IMR-90 (cell line): ENCODE measurements at regions not wholly inside any gene's neighbourhood (a gene's known extent, or its start where the extent isn't known, plus 50 kb on each side); places are given as distances from the start of the nearest gene placed in this dataset.

Experiments used
- CEBPB ChIP-seq: IDR thresholded peaks from 2 replicates; pipeline ENCODE4 v1.6.1; 2012; ENCODE audit warnings: low read depth, low read length, improper control_type of control experiment
- CHD1 ChIP-seq: IDR thresholded peaks from 2 replicates; pipeline ENCODE4 v1.6.1; 2012; ENCODE audit warnings: low read depth, low read length, improper control_type of control experiment
- CTCF ChIP-seq: conservative IDR thresholded peaks from 2 replicates; pipeline ENCODE4 v1.5.1; 2012; ENCODE audit warnings: mild to moderate bottlenecking, low read depth, low read length, improper control_type of control experiment
- ELK1 ChIP-seq: fragments of 150-350 bp; IDR thresholded peaks from 2 replicates; pipeline ENCODE4 v1.6.1; 2016; ENCODE audit warnings: low read depth, mild to moderate bottlenecking, low read length, moderate library complexity, borderline replicate concordance
- POLR2A ChIP-seq: IDR thresholded peaks from 2 replicates; pipeline ENCODE4 v1.6.1; 2012; ENCODE audit warnings: mild to moderate bottlenecking, low read depth, low read length
- RCOR1 ChIP-seq: IDR thresholded peaks from 2 replicates; pipeline ENCODE4 v1.6.1; 2012; ENCODE audit warnings: mild to moderate bottlenecking, low read length, improper control_type of control experiment; ENCODE audit not compliant: insufficient replicate concordance
- RFX5 ChIP-seq: IDR thresholded peaks from 2 replicates; pipeline ENCODE4 v1.8.0; 2012; ENCODE audit warnings: low read depth, mild to moderate bottlenecking, low read length, moderate library complexity
- SMC3 ChIP-seq: fragments of 150-350 bp; IDR thresholded peaks from 2 replicates; pipeline ENCODE4 v1.6.1; 2016; ENCODE audit warnings: low read depth, mild to moderate bottlenecking, antibody characterized with exemption, low read length, moderate library complexity
- USF2 ChIP-seq: fragments of 150-350 bp; IDR thresholded peaks from 2 replicates; pipeline ENCODE4 v1.6.1; 2017; ENCODE audit warnings: mild to moderate bottlenecking, antibody characterized with exemption, low read length, low read depth

DNA sequence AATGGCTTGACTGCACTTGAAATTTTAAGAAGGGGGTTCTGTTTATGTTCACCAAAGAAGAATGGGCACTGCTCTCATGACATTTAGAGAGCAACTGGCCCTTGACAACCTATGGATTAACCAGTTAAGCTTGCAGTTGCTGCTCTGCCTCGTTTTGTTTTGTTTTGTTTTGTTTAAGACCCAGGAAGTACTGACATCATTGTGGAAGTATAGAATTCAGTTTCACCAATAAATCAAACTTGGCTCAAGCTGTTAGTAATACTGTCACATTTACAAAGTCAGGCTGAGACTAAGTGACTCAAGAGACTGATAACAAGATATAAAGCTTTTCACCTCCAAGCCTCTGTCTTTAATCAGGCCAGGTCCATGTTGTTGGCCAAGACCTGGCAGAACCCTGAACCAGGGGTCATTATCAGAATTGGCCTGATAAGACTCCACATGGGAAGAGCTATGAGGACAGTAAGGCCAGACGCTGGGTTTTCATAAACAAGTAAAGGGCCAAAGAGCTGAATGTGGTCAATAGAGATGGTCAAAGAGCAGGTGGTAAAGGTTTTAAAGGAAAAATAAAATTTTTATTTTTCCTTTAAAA is 99.4 kb upstream of the VGLL2 start:
- TF ChIP-seq POLR2A = no peak
- no peak for TF ChIP-seq CTCF
- TF ChIP-seq RCOR1 = no peak
- TF ChIP-seq ELK1 = no peak
- TF ChIP-seq USF2 = no peak
- TF ChIP-seq SMC3 = no peak
- TF ChIP-seq CHD1 = no peak
- no peak for TF ChIP-seq RFX5
- TF ChIP-seq CEBPB = no peak
